Sigmoid colon (tissue), 6 donors: ENCODE measurements at regions not wholly inside any gene's neighbourhood (a gene's known extent, or its start where the extent isn't known, plus 50 kb on each side); places are given as distances from the start of the nearest gene placed in this dataset.

Source experiments
- DNase-seq: peaks from one replicate; pipeline ENCODE4 v3.0.0-alpha.2; 2019
- H3K27ac ChIP-seq, 4 donors: fragments of 200-600 bp; sonication (generic); one replicate each; pipeline ENCODE4 v1.5.1; 2016 to 2019; ENCODE audit warnings: mild to moderate bottlenecking in 1 of 4
- H3K27me3 ChIP-seq, 3 donors: fragments of 200-600 bp; sonication (generic); one replicate each; pipeline ENCODE4 v1.5.1; 2019; ENCODE audit warnings: mild to moderate bottlenecking in 1 of 3
- H3K36me3 ChIP-seq, 4 donors: fragments of 200-600 bp; sonication (generic); one replicate each; pipeline ENCODE4 v1.5.1; 2016 to 2019
- H3K4me1 ChIP-seq, 4 donors: fragments of 200-600 bp; sonication (generic); one replicate each; pipeline ENCODE4 v1.5.1; 2017 to 2019
- H3K4me3 ChIP-seq, 4 donors: fragments of 200-600 bp; sonication (generic); one replicate each; pipeline ENCODE4 v1.5.1; 2017 to 2019; ENCODE audit warnings: mild to moderate bottlenecking in 2 of 4, moderate library complexity in 1 of 4
- H3K9me3 ChIP-seq, 4 donors: fragments of 200-600 bp in 3 of 4; sonication (generic) in 3 of 4; one replicate each; pipeline versions ENCODE4 v1.5.1 to v1.6.1; 2013 to 2019
- CTCF ChIP-seq, 4 experiments: fragments of 450-650 bp in 3 of 4; fragments of 200-600 bp in 1 of 4; IDR thresholded peaks; one replicate each; pipeline ENCODE4 v1.5.1; 2016 to 2019; ENCODE audit warnings: antibody characterized with exemption in 4 of 4, mild to moderate bottlenecking in 3 of 4, moderate library complexity in 2 of 4
- EP300 ChIP-seq, 4 donors: sonication (generic); formaldehyde crosslinking; IDR thresholded peaks; one replicate each; pipeline ENCODE4 v1.6.1; 2017; ENCODE audit warnings: antibody characterized with exemption in 4 of 4
- POLR2A ChIP-seq, 2 donors: fragments of 450-650 bp; IDR thresholded peaks; one replicate each; pipeline ENCODE4 v1.6.1; 2016; ENCODE audit warnings: antibody characterized with exemption in 2 of 2, mild to moderate bottlenecking in 2 of 2, moderate library complexity in 2 of 2
- POLR2AphosphoS5 ChIP-seq, 4 donors: sonication (generic); formaldehyde crosslinking; IDR thresholded peaks; one replicate each; pipeline ENCODE4 v1.6.1; 2017; ENCODE audit warnings: antibody characterized with exemption in 4 of 4
- WGBS, 2 donors: extraction: QIAGEN DNeasy Blood & Tissue Kit; methylation state at CpG; one replicate each; pipeline ENCODE4 v1.1.7; 2013; 5-methylcytosine and 5-hydroxymethylcytosine counted together
- intact Hi-C: fragments of 100-400 bp; cut with DNase I; formaldehyde crosslinking; loops from one replicate; pipeline ENCODE4 v1.15.1; 2023
- donor health status: healthy with polysubstance abuse.
- donor health status: healthy.

DNA sequence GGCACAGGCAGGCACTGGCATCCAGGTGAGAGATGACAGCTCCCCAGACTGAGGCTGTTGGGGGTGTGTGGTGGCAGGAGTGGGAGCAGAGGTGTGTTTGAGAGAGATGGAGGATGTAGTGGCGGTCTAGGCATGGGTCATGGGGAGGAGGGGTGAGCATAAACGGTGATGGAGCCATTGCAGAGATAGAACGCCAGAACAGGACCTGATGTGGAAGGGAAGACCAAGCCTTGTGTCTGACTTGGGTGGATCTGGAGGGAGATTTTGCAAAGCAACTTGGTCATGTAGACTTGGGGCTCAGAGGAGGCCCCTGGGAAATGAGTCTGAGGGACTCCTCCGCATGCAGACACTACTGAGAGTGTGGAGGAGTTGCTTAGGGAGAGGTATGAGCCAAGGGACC is 50.0 kb upstream of the CLDN5 start:
- intact Hi-C loops = no loop called here
- no peak for DNase-seq
- Histone ChIP-seq H3K9me3 (no peaks in the 10 kb centered on the region), H3K36me3 (no peaks in the 10 kb centered on the region), H3K4me1 (no peaks in the 10 kb centered on the region), H3K4me3 (no peak overlapping the region), H3K27ac (no peak overlapping the region), H3K27me3 (peaks cover 0 to 28% (median 0%) of the 10 kb centered on the region in 3 donors)
- TF ChIP-seq CTCF (IDR thresholded peaks at IDR 0.05) = no peak
- TF ChIP-seq POLR2AphosphoS5 (IDR thresholded peaks at IDR 0.05) = no peak
- no peak for TF ChIP-seq POLR2A (IDR thresholded peaks at IDR 0.05)
- no peak for TF ChIP-seq EP300 (IDR thresholded peaks at IDR 0.05)
- WGBS, 2 donors = 90 to 93% methylated on average over 4 of the region's 4 CpGs

DNA sequence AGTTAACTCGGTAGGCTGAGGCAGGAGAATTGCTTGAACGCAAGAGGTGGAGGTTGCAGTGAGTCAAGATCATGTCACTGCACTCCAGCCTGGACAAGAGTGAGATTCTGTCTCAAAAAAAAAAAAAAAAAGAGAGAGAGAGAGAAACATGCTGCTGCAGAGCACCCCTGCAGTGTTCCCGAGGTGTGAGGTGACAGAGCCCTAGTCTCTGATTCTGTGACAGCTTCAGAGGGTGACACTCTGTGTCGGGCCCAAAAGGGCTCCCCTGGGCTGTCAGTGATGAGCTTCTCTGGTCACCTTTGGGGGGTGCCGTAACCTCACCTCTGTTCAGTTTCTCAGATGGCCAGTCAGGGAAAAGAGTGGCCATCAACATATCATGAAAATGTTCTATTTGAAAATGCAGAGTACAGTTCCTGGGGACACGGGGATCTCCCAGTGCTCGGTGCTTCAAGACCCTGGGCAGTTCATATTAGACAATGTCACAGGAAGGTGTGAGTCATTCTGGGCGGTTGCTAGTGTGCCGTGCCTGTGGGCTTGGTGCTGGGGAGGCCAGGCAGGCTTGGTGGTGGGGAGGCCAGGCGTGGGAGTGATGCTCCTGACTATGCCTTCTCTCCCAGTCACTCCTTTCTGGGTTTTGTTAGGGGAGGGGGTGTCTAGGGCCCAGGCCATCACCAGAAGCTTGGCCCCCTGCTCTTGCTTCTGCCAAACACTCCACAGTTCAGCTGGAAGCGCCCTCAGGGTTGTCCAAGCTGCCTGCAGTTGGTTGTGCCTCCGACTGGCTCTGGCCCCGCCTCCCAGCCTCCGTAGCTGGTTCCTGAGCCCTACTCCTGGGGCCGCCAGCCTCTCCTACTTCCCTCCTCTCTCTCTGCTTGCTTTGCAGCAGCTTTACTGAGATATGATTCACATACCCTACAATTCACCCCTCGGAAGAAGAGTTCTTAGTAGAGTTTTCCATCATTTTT is 52.5 kb upstream of the CLDN5 start:
- H3K9me3 ChIP-seq = no peaks in the 10 kb centered on the region
- H3K27me3 ChIP-seq = peaks cover 0 to 35% (median 0%) of the 10 kb centered on the region in 3 donors
- DNase-seq = peak; percentile 63
- H3K36me3 ChIP-seq = no peaks in the 10 kb centered on the region
- intact Hi-C loops = no loop called here
- WGBS, 2 donors = 46 to 53% methylated on average over 16 of the region's 16 CpGs
- no peak for TF ChIP-seq EP300 (IDR thresholded peaks at IDR 0.05)
- TF ChIP-seq POLR2A (IDR thresholded peaks at IDR 0.05) = no peak
- TF ChIP-seq CTCF (IDR thresholded peaks at IDR 0.05) = no peak
- no peak for TF ChIP-seq POLR2AphosphoS5 (IDR thresholded peaks at IDR 0.05)
- H3K4me1 ChIP-seq = no peaks in the 10 kb centered on the region
- H3K27ac ChIP-seq = peak overlapping the region in 1 of 4 donors; percentile 67
- no peak overlapping the region for H3K4me3 ChIP-seq

- WGBS, 2 donors = 80 to 81% methylated on average over 10 of the region's 10 CpGs
- Histone ChIP-seq H3K27ac (peak overlapping the region in 1 of 4 donors; percentile 67), H3K36me3 (no peaks in the 10 kb centered on the region), H3K4me3 (no peak overlapping the region), H3K9me3 (no peaks in the 10 kb centered on the region), H3K27me3 (peaks cover 0 to 35% (median 0%) of the 10 kb centered on the region in 3 donors), H3K4me1 (no peaks in the 10 kb centered on the region)
- no peak for TF ChIP-seq EP300 (IDR thresholded peaks at IDR 0.05)
- TF ChIP-seq POLR2AphosphoS5 (IDR thresholded peaks at IDR 0.05) = no peak
- no peak for TF ChIP-seq POLR2A (IDR thresholded peaks at IDR 0.05)
- TF ChIP-seq CTCF (IDR thresholded peaks at IDR 0.05) = no peak
- peak; percentile 32 for DNase-seq
- intact Hi-C loops = no loop called here
Measured at GRCh38 chr22:19577422-19577966, 53.3 kb upstream of the CLDN5 start.

- peaks cover 0 to 35% (median 0%) of the 10 kb centered on the region in 3 donors for H3K27me3 ChIP-seq
- H3K27ac ChIP-seq = no peak overlapping the region
- WGBS, 2 donors = 86 to 91% methylated on average over 11 of the region's 11 CpGs
- H3K9me3 ChIP-seq = no peaks in the 10 kb centered on the region
- intact Hi-C loops = no loop called here
- no peaks in the 10 kb centered on the region for H3K36me3 ChIP-seq
- no peak for DNase-seq
- no peak overlapping the region for H3K4me3 ChIP-seq
- no peaks in the 10 kb centered on the region for H3K4me1 ChIP-seq
- TF ChIP-seq POLR2AphosphoS5 (IDR thresholded peaks at IDR 0.05) (no peak), POLR2A (IDR thresholded peaks at IDR 0.05) (no peak), EP300 (IDR thresholded peaks at IDR 0.05) (no peak), CTCF (IDR thresholded peaks at IDR 0.05) (no peak)
Measured at GRCh38 chr22:19578180-19579004, 54.2 kb upstream of the CLDN5 start.
